CD4-positive, alpha-beta T cell treated with Interleukin-4 for 1 hour (primary cell): ENCODE measurements at regions not wholly inside any gene's neighbourhood (a gene's known extent, or its start where the extent isn't known, plus 50 kb on each side); places are given as distances from the start of the nearest gene placed in this dataset.
A peak's percentile ranks its signal among the peaks of the same experiment; 100 is the strongest.

ENCODE experiments used
- DNase-seq, 2 donors: peaks; one replicate each; pipeline ENCODE4 v3.0.0-alpha.2; 2020 to 2022

- no peak for DNase-seq
Observed at GRCh38 chr5:107257885-107258520, 412.7 kb downstream of the EFNA5 start.

DNA sequence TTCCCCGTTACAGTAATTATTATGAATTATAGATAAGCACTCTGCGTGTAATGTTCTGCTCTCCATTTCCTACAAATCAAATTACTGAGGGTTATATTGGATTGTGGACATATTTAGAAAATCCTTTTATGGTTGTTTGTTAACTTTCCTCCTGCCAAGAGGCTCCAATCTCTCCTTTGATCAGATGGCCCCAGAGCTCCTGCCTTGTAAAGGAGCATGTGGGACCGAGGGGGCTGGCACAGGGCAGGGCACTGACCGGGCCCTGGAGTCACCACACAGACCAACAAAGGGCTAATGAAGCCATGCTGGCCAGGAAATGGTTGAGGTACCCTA lies 415.9 kb downstream of the EFNA5 start:
- no peak for DNase-seq

DNA sequence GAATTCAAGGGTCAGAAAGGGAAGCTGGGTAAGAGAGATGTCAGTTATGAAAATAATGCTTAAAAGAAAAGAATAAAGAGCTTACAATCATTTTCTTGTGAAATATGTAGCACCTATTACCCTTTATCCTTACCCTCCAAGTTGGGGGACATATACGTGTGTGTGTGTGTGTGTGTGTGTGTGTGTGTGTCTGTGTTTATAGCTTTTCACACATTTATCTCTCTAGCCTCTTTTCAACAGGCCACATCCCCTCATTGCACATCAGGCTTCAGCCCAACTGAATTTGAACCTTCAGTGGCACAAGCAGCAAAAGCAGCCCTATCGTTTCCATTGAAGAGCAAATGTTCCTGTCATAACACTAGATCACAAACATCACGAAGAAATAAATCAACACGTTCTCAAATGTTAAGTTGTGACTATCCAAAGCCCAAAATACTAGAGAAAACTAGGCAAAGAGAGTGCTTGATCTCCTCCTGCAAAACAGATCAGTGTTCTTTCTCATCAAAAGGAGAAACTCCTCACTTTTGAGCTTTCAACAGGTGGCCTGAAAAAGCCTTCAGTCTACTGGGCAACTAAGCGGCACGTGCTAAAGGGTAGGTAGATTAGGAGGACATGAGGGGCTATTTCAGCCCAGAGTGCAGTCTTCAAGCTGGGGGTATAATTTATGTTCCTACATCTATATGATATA lies 416.4 kb downstream of the EFNA5 start:
- DNase-seq = peak in 1 of 2 donors; percentile 24

- DNase-seq = no peak
Observed at GRCh38 chr5:107253246-107253645, 417.5 kb downstream of the EFNA5 start.

- no peak for DNase-seq
Observed at GRCh38 chr5:107251151-107251550, 419.6 kb downstream of the EFNA5 start.

DNA sequence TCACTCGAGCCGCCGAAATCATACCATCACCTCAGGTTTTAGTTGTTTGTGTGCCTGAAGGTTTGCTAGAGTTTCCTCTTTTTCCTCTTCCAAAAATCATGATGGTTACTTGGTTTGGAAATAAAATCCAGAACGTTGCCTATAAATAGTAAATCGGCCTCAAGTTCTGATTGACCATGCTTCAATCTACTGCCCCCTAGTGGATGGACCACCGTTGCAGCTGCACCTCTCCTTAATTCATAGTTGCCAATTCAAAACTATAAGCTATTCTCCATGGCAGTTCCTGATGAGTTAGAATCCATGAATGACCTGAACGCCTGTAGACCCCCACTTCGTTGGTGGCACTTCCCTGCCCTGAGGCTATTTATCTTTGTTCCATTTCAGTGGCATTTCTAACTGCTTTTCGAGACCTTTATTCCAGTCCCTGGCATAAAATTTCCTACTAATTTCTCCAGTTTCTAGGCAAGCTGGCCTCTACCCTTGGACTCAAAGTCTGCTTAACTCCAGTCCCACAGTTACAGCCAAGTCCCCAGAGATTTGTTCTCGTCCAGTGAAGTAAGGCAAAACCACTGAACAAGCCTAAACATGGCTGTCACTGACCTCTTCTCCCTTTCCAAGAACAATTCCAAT lies 422.6 kb downstream of the EFNA5 start:
- peak; percentile 29 to 41 for DNase-seq

DNA sequence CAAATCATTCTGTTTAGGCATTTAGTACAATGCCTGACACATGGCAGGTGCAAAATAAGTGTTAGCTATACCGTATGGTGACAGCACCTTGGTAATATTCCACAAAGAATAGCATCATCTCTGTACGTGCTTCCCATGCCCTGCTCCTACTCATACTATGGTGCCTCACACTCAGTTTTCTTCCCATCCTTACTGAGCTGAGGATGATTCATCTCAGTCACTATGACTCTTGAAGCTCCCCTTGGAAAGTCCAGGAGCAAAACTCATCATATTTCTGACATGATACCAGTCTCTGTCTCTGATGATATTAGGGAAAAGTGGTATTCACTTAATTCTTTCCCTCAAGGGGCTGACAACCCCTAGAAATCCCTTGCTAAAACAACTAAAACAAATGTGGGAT lies 423.3 kb downstream of the EFNA5 start:
- no peak for DNase-seq

DNA sequence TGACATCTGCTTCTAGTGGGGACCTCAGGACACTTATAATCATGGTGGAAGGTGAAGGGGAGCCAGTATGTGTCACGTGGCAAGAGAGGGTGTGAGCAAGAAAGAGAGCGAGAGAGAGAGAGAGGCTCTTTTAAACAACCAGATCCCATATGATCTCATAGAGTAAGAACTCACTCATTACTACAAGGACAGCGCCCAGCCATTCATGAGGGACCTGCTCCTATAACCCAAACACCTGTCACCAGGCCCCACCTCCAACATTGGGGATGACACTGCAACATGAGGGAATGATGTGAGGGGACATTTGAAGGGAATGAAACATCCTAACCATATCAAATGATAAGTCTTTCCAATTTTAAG lies 427.5 kb downstream of the EFNA5 start:
- no peak for DNase-seq

GRCh38 chr5:107242411-107243219 lies 428.1 kb downstream of the EFNA5 start:
- no peak for DNase-seq

- DNase-seq = no peak
Observed at GRCh38 chr5:107241841-107242240, 428.9 kb downstream of the EFNA5 start.

DNA sequence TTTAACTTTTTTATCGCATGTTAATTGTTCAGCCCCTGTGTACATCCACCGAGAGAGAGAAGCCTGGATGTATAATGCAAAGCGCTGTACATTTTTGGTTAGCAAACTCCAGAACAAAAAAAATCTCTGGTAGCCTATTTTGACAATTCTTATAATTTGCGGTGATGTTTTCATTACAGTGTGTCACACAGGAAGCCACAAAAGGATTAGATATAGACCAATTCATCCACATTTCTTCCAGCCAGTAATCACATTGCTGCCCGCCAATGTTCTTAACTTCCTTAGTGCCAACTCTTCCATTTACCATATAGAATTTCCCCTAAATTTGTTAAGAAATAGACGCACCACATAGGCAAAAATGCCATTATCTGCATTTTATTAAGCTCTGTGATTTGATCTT lies 435.6 kb downstream of the EFNA5 start:
- DNase-seq = no peak

DNA sequence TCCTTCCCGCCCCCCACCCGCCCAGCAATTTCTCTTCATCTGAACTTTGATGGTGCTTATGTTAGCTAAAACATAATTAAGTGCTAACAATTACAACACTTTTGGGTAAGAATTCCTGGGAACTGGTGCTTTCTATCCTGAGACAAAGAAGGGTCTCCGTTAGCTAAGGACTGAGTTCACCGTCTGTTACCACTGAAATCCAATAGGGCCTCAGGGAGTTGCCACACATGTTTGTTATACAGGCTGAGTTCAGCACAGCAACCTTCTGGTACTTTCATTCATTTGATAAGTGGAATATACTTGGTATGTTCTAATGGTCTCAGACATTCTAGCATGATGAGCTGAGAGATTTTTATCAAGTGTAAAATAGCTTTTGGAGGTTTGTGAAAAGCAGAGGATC lies 437.9 kb downstream of the EFNA5 start:
- DNase-seq = no peak

- no peak for DNase-seq
Observed at GRCh38 chr5:107232293-107232692, 438.4 kb downstream of the EFNA5 start.

GRCh38 chr5:107231191-107231590 lies 439.5 kb downstream of the EFNA5 start:
- no peak for DNase-seq

DNA sequence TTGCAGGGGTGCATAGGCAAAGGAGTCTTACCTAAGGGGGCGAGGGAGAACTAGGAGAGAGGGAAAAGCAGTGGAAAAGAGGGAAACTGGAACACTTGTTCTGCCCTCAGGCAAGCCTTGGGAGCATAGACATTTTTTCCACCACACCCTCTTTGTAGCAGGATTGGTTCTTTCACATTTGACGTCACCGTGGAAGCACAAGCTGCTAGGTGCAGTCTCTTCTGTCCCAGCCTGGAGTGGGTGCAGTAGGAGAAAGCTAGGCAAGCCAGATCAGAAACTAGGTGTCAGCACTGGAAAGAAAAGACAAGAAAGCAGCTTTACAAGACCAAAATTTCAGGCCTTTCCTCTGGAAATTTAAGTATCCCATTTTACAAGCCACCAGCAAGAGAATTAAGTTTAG lies 440.4 kb downstream of the EFNA5 start:
- DNase-seq = no peak

DNA sequence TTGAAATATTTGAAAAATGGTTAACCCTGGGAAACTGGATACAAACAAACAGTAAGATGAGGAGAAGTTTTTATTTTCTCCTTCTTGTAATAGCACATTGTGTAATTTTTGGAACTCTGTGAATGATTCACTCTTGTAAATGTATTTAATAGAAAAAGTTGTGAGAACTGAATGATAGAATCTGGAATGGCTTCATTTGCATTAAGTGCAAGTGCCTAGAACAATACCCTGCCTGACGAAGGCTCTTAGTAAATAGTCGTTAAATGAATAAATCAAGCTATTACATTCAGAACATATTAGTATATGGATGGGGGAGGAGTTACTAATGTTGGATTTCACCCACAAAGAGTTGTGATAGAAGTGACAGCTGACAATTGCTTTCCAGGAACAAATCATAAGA lies 442.5 kb downstream of the EFNA5 start:
- no peak for DNase-seq

DNA sequence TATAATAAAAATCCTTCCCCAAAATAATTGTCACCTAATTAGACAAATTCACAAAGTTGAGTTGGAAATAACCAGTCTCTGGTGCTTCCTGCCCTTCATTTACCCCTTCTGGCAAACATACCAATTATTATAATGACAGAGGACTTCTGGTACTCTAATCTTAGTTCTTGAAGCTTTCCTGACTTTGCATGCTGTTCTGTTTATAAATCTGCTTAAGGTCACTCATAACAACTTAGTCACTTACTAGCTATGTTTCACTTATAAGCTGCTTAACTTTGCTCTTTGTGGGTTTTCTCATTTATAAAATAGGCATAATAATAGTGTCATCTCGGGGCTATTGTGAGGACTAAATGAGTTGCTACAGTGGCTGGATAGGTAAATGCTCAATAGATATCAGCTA lies 446.5 kb downstream of the EFNA5 start:
- no peak for DNase-seq

- no peak for DNase-seq
Observed at GRCh38 chr5:107223066-107223465, 447.7 kb downstream of the EFNA5 start.

- no peak for DNase-seq
Observed at GRCh38 chr5:107219993-107220392, 450.7 kb downstream of the EFNA5 start.

DNA sequence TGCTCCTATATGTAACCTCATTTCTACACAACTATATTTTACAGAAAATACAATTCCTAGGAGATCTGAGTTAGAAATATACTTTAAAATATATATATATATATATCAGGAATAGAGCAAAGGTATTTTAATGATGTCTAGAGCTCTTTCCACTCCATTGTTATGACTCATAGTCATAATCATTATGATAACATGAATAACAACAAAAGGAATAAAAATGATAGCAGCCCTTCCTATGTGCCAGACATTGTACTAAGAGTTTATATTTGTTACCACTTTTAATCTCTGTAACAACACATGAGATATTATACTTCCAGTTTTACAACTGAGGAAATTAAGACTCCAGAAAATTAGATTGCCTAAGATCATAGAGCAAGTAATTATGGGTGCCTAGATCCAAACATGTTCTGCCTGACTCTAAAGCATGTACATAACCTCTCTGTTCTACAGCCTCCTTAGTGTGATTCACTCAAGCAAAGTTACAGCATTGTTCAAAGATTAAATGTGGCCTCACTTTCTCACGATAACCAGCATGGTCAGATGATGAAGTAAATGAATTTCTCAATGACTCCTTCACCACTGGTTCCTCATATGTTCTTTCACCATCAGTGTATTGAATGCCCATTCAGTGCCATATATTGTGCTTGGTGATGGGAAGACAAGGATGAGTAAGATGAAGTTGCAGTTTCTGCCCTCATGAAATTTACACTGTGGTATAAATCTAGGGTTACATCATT lies 452.1 kb downstream of the EFNA5 start:
- no peak for DNase-seq

DNA sequence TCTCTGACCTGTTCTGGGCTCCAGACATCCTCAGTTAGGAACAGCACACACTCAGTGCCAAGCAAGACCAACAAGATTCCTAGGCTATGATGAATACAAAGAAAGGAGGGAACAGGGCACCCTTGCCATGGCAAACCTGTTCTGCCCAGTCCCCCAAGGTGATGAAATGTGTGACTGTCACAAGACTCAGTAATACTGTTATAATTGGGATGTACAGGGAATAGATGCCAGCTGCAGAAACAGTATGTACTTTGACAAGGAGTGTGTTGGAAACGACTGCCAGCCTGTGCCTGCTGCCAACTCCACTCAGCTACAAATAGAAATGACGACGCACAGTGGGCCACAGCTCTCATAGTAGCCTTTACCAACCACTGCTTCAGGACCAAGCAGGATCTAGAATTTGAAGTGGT lies 453.0 kb downstream of the EFNA5 start:
- DNase-seq = no peak

DNA sequence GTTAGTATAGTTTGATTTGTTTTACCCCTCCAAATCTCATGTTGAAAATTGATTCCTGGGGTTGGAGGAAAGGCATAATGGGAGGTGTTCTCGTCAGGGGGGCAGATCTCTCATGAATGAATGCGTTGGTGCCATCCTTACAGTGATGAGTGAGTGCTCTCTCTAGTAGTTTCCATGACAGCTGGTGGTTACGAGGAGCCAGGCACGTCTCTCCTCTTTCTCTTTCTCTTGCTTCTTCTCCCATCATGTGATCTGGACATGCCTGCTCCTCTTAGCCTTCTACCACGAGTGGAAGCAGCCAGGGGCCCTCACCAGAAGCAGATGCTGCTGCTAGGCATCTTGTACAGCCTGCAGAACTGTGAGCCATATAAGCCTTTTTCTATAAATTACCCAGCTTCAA lies 454.1 kb downstream of the EFNA5 start:
- no peak for DNase-seq

GRCh38 chr5:107215611-107216010 lies 455.1 kb downstream of the EFNA5 start:
- no peak for DNase-seq
